Skeletal muscle tissue (tissue), 3 donors: ENCODE measurements at regions not wholly inside any gene's neighbourhood (a gene's known extent, or its start where the extent isn't known, plus 50 kb on each side); places are given as distances from the start of the nearest gene placed in this dataset.
"Not testable (repeated sequence)": the region's sequence is repeated elsewhere in the genome, so short reads cannot be mapped to it uniquely, and the experiment has no call there.

Experiments used
- H3K27ac ChIP-seq: one replicate; pipeline ENCODE4 v1.7.0; 2013; ENCODE audit warnings: mild to moderate bottlenecking, low read depth, low read length, inconsistent platforms
- H3K27me3 ChIP-seq, 3 donors: one replicate each; pipeline ENCODE4 v1.7.0; 2013; ENCODE audit warnings: low read length in 3 of 3; ENCODE audit not compliant: control insufficient read depth in 3 of 3, insufficient read depth in 3 of 3
- H3K36me3 ChIP-seq, 3 donors: one replicate each; pipeline ENCODE4 v1.7.0; 2013; ENCODE audit warnings: low read length in 3 of 3; ENCODE audit not compliant: control insufficient read depth in 3 of 3, insufficient read depth in 3 of 3
- H3K4me1 ChIP-seq, 3 donors: one replicate each; pipeline ENCODE4 v1.7.0; 2013; ENCODE audit warnings: low read length in 3 of 3, mild to moderate bottlenecking in 3 of 3; ENCODE audit not compliant: control insufficient read depth in 3 of 3, insufficient read depth in 3 of 3
- H3K4me3 ChIP-seq, 3 donors: one replicate each; pipeline ENCODE4 v1.7.0; 2013; ENCODE audit warnings: low read length in 3 of 3
- H3K9ac ChIP-seq, 3 donors: one replicate each; pipeline ENCODE4 v1.7.0; 2013; ENCODE audit warnings: low read length in 3 of 3, mild to moderate bottlenecking in 3 of 3, moderate library complexity in 2 of 3, low read depth in 1 of 3
- H3K9me3 ChIP-seq, 3 donors: one replicate each; pipeline ENCODE4 v1.7.0; 2013; ENCODE audit warnings: low read length in 3 of 3; ENCODE audit not compliant: control insufficient read depth in 3 of 3
- donor health status: Osteomylitis.

DNA sequence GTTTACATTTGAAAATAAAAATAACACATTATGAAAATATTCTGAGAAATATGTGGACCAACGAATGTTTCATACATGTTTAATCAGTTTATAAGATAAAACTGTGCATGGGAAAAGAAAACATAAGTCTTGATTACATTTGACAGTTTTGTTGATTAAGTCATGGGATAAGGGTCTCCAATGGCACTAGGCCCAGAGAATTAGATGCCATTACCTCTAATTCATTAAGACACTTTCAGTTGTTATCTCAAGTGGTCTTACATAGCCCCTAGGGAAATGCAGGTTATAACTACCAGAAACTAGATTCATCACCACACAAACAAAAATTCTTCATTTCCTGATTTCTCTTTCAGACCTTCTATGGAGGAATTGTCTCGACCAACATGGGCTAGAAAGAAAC is 300.8 kb downstream of the PCDH7 start:
- Histone ChIP-seq H3K4me3 (no peak overlapping the region), H3K4me1 (no peaks in the 10 kb centered on the region), H3K27me3 (no peaks in the 10 kb centered on the region), H3K36me3 (no peaks in the 10 kb centered on the region), H3K9me3 (no peaks in the 10 kb centered on the region), H3K27ac (no peak overlapping the region), H3K9ac (no peak overlapping the region)

DNA sequence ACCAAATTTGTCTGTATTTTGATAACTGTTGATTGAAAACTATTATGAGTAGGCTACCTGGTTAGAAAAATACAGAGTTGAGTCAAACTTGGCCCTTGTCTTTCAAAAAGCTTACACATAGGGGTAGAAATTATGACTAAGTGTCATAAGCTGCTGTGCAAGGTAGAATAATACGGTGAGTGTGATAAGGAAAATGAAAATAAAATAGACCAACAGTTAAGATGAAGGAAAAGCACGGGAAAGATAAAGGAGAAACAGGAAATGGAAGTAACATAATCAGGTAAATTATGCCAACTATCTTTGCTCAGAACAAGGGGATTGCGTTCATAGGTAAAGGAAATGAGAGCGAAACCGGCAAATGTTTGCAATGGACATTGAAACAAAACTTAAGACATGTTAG is 302.5 kb downstream of the PCDH7 start:
- Histone ChIP-seq H3K36me3 (no peaks in the 10 kb centered on the region), H3K9me3 (no peaks in the 10 kb centered on the region), H3K4me3 (no peak overlapping the region), H3K9ac (no peak overlapping the region), H3K4me1 (no peaks in the 10 kb centered on the region), H3K27ac (no peak overlapping the region), H3K27me3 (no peaks in the 10 kb centered on the region)

- H3K4me3 ChIP-seq: no peak overlapping the region
- no peaks in the 10 kb centered on the region for H3K36me3 ChIP-seq
Measured at GRCh38 chr4:31023109-31023508, 302.9 kb downstream of the PCDH7 start.

GRCh38 chr4:31023742-31024141 is 303.6 kb downstream of the PCDH7 start:
- no peaks in the 10 kb centered on the region for H3K4me1 ChIP-seq
- no peak overlapping the region for H3K9ac ChIP-seq
- H3K36me3 ChIP-seq: no peaks in the 10 kb centered on the region
- H3K4me3 ChIP-seq: no peak overlapping the region
- H3K27ac ChIP-seq: no peak overlapping the region
- no peaks in the 10 kb centered on the region for H3K27me3 ChIP-seq
- H3K9me3 ChIP-seq: no peaks in the 10 kb centered on the region

More at GRCh38 chr4:31023109-31023508, 302.9 kb downstream of the PCDH7 start:
- Histone ChIP-seq H3K9ac (no peak overlapping the region), H3K27me3 (no peaks in the 10 kb centered on the region), H3K27ac (no peak overlapping the region), H3K9me3 (no peaks in the 10 kb centered on the region), H3K4me1 (no peaks in the 10 kb centered on the region)

GRCh38 chr4:31024781-31025180 is 304.6 kb downstream of the PCDH7 start:
- not testable (repeated sequence) for H3K9ac ChIP-seq, H3K27me3 ChIP-seq, H3K9me3 ChIP-seq, H3K36me3 ChIP-seq, H3K27ac ChIP-seq, H3K4me3 ChIP-seq, H3K4me1 ChIP-seq

DNA sequence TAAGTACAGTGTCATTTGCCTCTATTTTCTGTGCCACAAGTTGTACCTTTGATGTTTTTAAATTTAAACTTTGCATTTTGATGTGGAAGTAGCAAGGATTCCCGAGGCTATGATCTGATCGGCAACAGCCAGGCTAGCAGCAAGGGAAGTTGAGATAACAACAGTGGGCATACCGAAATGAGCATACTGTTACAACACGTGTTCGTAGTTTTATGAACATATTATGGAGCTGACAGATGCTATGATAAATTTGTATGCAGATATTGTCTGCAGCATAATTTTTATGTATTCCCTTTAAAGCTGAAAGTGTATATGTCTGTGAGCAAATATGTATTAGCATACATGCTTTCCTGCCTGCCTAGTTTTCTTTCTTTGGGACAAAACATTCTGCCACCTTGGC is 306.1 kb downstream of the PCDH7 start:
- no peak overlapping the region for H3K27ac ChIP-seq
- H3K4me3 ChIP-seq: no peak overlapping the region
- no peaks in the 10 kb centered on the region for H3K4me1 ChIP-seq
- H3K9me3 ChIP-seq: no peaks in the 10 kb centered on the region
- no peaks in the 10 kb centered on the region for H3K36me3 ChIP-seq
- no peak overlapping the region for H3K9ac ChIP-seq
- no peaks in the 10 kb centered on the region for H3K27me3 ChIP-seq

GRCh38 chr4:31034550-31034949 is 314.4 kb downstream of the PCDH7 start:
- Histone ChIP-seq H3K9ac (no peak overlapping the region), H3K36me3 (no peaks in the 10 kb centered on the region), H3K27me3 (no peaks in the 10 kb centered on the region), H3K9me3 (no peaks in the 10 kb centered on the region), H3K27ac (no peak overlapping the region), H3K4me3 (no peak overlapping the region), H3K4me1 (no peaks in the 10 kb centered on the region)

GRCh38 chr4:31035761-31036160 is 315.6 kb downstream of the PCDH7 start:
- Histone ChIP-seq H3K9ac (no peak overlapping the region), H3K36me3 (no peaks in the 10 kb centered on the region), H3K4me3 (no peak overlapping the region), H3K27ac (no peak overlapping the region), H3K27me3 (no peaks in the 10 kb centered on the region), H3K9me3 (no peaks in the 10 kb centered on the region), H3K4me1 (no peaks in the 10 kb centered on the region)

DNA sequence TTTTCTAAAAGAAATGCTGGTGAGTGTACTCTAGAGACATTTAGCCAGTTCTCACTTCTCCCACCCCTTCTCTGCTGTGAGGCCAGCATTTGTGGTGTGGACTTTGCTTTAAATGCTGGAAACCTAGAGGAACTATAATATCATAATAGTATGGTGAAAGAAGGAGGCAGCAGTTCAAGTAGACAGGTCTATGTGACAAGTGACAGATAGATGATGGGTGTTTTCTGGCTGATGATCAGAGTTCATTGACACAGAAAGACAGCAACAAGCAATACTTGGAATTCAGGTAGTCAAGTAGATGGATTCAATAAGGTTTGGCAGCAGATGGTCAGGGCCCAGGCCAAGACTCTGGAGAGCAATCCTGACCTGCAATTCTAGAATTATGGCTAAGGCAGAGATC is 317.5 kb downstream of the PCDH7 start:
- H3K27me3 ChIP-seq: no peaks in the 10 kb centered on the region
- H3K4me3 ChIP-seq: no peak overlapping the region
- H3K9ac ChIP-seq: no peak overlapping the region
- no peaks in the 10 kb centered on the region for H3K9me3 ChIP-seq
- no peak overlapping the region for H3K27ac ChIP-seq
- H3K36me3 ChIP-seq: no peaks in the 10 kb centered on the region
- no peaks in the 10 kb centered on the region for H3K4me1 ChIP-seq

DNA sequence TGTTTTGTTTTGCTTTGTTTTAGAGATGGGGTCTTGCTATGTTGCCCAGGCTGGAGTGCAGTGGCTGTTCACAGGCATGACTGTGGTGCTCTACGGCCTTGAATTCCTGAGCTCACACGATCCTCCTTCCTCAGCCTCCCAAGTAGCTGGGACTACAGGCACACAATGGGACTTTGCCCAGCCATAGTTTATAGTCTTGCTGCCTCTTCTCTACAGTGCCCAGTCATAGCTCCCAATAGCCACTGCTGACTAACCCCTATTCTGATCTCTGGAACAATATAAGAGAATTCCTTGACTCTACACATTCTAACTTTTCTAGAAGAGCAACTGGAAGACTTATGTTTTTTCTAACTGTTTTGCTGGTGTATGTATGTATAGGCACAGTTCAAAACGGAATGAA is 319.2 kb downstream of the PCDH7 start:
- Histone ChIP-seq H3K9ac (no peak overlapping the region), H3K27ac (no peak overlapping the region), H3K27me3 (no peaks in the 10 kb centered on the region), H3K4me1 (no peaks in the 10 kb centered on the region), H3K4me3 (no peak overlapping the region), H3K36me3 (no peaks in the 10 kb centered on the region), H3K9me3 (no peaks in the 10 kb centered on the region)

GRCh38 chr4:31040106-31040505 is 319.9 kb downstream of the PCDH7 start:
- Histone ChIP-seq H3K4me3 (no peak overlapping the region), H3K27me3 (no peaks in the 10 kb centered on the region), H3K36me3 (no peaks in the 10 kb centered on the region), H3K9ac (no peak overlapping the region), H3K4me1 (no peaks in the 10 kb centered on the region), H3K9me3 (no peaks in the 10 kb centered on the region), H3K27ac (no peak overlapping the region)
